GM12873 (cell line): ENCODE measurements at regions not wholly inside any gene's neighbourhood (a gene's known extent, or its start where the extent isn't known, plus 50 kb on each side); places are given as distances from the start of the nearest gene placed in this dataset.

Source experiments
- TF ChIP-seq, protein P1 (sequence below): IDR thresholded peaks from 2 replicates; pipeline ENCODE4 v1.5.1; 2012; ENCODE audit warnings: low read depth, mild to moderate bottlenecking, moderate library complexity, low read length, control low read depth; ENCODE audit not compliant: insufficient read depth; ENCODE audit errors: missing control alignments

DNA sequence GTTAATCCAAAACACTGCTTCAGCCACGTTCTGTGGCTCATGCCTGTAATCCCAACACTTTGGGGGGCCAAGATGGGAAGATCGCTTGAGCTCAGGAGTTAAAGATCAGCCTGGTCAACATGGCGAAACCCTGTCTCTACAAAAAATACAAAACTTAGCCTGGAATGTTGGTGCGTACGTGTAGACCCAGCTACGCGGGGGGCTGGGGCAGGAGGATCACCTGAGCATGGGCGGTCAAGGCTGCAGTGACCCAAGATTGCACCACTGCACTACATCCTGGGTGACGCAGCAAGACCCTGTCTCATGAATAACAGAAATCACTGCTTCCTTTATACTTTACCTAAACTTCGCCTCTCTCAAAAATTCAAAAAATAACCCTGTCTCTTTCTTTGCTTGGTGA lies 1325.0 kb upstream of the CADM2 start:
- TF ChIP-seq, protein P1, sequence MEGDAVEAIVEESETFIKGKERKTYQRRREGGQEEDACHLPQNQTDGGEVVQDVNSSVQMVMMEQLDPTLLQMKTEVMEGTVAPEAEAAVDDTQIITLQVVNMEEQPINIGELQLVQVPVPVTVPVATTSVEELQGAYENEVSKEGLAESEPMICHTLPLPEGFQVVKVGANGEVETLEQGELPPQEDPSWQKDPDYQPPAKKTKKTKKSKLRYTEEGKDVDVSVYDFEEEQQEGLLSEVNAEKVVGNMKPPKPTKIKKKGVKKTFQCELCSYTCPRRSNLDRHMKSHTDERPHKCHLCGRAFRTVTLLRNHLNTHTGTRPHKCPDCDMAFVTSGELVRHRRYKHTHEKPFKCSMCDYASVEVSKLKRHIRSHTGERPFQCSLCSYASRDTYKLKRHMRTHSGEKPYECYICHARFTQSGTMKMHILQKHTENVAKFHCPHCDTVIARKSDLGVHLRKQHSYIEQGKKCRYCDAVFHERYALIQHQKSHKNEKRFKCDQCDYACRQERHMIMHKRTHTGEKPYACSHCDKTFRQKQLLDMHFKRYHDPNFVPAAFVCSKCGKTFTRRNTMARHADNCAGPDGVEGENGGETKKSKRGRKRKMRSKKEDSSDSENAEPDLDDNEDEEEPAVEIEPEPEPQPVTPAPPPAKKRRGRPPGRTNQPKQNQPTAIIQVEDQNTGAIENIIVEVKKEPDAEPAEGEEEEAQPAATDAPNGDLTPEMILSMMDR, result no peak

DNA sequence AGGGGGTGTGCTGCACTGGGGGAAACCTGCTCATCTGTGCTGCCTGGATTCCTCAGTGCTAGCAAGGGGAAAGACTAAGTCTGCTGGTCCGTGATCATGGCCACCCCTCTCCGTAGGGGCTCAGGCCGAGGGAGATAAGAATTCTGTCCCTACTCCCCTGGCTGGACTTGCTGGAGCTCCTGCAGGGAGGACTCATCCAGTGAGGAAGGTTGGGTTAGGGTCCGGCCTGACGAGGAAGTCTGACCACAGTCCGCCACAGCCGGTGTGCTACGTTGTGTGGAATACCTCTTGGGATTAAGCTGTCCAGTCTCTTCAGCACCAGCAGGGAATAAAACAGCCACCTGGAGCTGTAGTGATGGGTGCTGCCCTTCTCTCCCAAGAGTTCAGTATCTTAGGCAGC lies 1309.1 kb upstream of the CADM2 start:
- TF ChIP-seq, protein P1, result no peak

- TF ChIP-seq, protein P1, result no peak
These were observed 1303.7 kb upstream of the CADM2 start for GRCh38 chr3:83655083-83655482.

- TF ChIP-seq, protein P1, result no peak
These were observed 1296.3 kb upstream of the CADM2 start for GRCh38 chr3:83662381-83662960.

DNA sequence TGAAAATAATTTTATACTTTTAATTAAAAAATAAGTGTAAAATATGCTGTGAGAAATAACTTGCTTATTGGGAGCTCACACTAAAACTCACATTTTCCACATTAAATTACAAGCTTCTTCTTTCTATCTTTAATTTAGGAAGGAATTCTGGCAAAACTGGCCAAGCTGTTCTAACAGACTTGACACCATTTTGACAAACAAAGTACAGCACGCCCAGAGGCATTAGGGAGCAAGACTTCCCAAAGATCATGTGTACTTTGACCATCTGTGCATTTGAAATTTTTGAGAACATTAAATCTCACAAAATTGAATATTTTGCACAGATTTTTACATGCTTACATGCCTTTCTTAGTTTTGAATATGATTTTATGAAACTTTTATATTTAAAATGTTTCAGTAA lies 1288.4 kb upstream of the CADM2 start:
- TF ChIP-seq, protein P1, result no peak

GRCh38 chr3:83683937-83684598 lies 1274.7 kb upstream of the CADM2 start:
- TF ChIP-seq, protein P1, result no peak

DNA sequence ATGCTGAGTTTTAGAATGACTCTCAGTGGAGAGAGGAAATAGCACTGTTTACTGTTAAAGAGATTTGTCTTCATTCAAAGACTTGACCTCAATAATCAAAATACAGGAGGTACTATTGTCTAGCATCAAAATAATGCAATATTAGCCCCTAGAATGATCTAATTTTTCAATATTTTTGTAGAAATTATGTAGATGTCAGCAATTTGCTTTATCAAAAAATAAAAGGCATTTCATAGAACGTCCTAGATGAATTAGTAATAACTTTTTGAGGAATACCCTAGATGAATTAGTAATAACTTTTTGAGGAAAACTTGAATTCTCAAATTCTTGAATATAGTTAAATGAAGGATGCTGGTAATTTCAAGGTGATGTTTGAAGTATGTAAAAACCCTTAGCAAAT lies 1252.1 kb upstream of the CADM2 start:
- TF ChIP-seq, protein P1, result no peak

DNA sequence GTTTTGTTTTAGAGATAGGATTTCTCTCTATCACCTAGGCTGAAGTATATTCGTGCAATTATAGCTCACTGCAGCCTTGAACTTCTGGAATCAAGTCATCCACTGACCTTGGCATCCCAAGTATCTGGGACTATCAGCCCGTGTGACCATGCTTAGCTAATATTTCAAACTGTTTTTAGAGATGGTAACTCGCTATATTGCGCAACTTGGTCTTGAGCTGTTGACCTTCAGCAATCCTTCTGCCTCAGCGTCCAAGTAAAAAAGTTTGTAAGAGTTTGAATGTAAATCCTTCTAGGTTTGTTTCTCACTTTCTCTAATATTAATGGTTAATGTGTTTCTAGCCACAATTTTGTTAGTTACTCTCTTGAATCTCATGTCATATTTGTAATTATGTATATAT lies 1243.5 kb upstream of the CADM2 start:
- TF ChIP-seq, protein P1, result no peak
